Glutamatergic neuron (in vitro differentiated cells): ENCODE measurements at regions not wholly inside any gene's neighbourhood (a gene's known extent, or its start where the extent isn't known, plus 50 kb on each side); places are given as distances from the start of the nearest gene placed in this dataset.

Experiments
- DNase-seq: peaks from one replicate; pipeline ENCODE4 v3.0.0; 2022
- H3K27ac Mint-ChIP-seq: one replicate; pipeline ENCODE4 v1.8.0; 2020; ENCODE audit warnings: mild to moderate bottlenecking, mixed read lengths, inconsistent platforms; ENCODE audit not compliant: unreplicated experiment
- H3K27me3 Mint-ChIP-seq: one replicate; pipeline ENCODE4 v1.8.0; 2020; ENCODE audit warnings: mild to moderate bottlenecking, moderate library complexity, mixed read lengths, inconsistent platforms; ENCODE audit not compliant: unreplicated experiment
- H3K36me3 Mint-ChIP-seq: one replicate; pipeline ENCODE4 v1.8.0; 2020; ENCODE audit warnings: mild to moderate bottlenecking, mixed read lengths, inconsistent platforms; ENCODE audit not compliant: unreplicated experiment
- H3K4me1 Mint-ChIP-seq: one replicate; pipeline ENCODE4 v1.8.0; 2020; ENCODE audit warnings: mild to moderate bottlenecking, low read depth, mixed read lengths, inconsistent platforms; ENCODE audit not compliant: unreplicated experiment
- H3K4me3 Mint-ChIP-seq: one replicate; pipeline ENCODE4 v1.8.0; 2020; ENCODE audit warnings: mild to moderate bottlenecking, mixed read lengths, inconsistent platforms; ENCODE audit not compliant: unreplicated experiment
- H3K9me3 Mint-ChIP-seq: one replicate; pipeline ENCODE4 v1.8.0; 2020; ENCODE audit warnings: mild to moderate bottlenecking, moderate library complexity, mixed read lengths, inconsistent platforms; ENCODE audit not compliant: unreplicated experiment
- TF ChIP-seq, protein P1 (sequence below): fragments of 200-600 bp; sonication (generic); IDR thresholded peaks from one replicate; pipeline ENCODE4 v1.5.0; 2021; ENCODE audit not compliant: partially characterized antibody, unreplicated experiment

GRCh38 chr19:31911577-31911976 is 433.8 kb upstream of the ZNF507 start:
- Mint-ChIP-seq H3K9me3 (peaks cover 2% of the 10 kb centered on the region), H3K27me3 (no peaks in the 10 kb centered on the region), H3K4me1 (peaks cover 7% of the 10 kb centered on the region), H3K36me3 (no peaks in the 10 kb centered on the region), H3K27ac (no peak overlapping the region), H3K4me3 (no peak overlapping the region)
- TF ChIP-seq, protein P1, sequence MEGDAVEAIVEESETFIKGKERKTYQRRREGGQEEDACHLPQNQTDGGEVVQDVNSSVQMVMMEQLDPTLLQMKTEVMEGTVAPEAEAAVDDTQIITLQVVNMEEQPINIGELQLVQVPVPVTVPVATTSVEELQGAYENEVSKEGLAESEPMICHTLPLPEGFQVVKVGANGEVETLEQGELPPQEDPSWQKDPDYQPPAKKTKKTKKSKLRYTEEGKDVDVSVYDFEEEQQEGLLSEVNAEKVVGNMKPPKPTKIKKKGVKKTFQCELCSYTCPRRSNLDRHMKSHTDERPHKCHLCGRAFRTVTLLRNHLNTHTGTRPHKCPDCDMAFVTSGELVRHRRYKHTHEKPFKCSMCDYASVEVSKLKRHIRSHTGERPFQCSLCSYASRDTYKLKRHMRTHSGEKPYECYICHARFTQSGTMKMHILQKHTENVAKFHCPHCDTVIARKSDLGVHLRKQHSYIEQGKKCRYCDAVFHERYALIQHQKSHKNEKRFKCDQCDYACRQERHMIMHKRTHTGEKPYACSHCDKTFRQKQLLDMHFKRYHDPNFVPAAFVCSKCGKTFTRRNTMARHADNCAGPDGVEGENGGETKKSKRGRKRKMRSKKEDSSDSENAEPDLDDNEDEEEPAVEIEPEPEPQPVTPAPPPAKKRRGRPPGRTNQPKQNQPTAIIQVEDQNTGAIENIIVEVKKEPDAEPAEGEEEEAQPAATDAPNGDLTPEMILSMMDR, result no peak
- DNase-seq, result no peak

GRCh38 chr19:31913103-31913661 is 432.2 kb upstream of the ZNF507 start:
- Mint-ChIP-seq H3K4me3 (no peak overlapping the region), H3K36me3 (no peaks in the 10 kb centered on the region), H3K9me3 (peaks cover 2% of the 10 kb centered on the region), H3K4me1 (peaks cover 7% of the 10 kb centered on the region), H3K27ac (no peak overlapping the region), H3K27me3 (no peaks in the 10 kb centered on the region)
- TF ChIP-seq, protein P1, result no peak
- DNase-seq, result no peak

GRCh38 chr19:31930401-31930800 is 415.0 kb upstream of the ZNF507 start:
- Mint-ChIP-seq H3K4me3 (no peak overlapping the region), H3K4me1 (no peaks in the 10 kb centered on the region), H3K27me3 (no peaks in the 10 kb centered on the region), H3K9me3 (peaks cover 2% of the 10 kb centered on the region), H3K27ac (no peak overlapping the region), H3K36me3 (peaks cover 3% of the 10 kb centered on the region)
- TF ChIP-seq, protein P1, result no peak
- no peak for DNase-seq

DNA sequence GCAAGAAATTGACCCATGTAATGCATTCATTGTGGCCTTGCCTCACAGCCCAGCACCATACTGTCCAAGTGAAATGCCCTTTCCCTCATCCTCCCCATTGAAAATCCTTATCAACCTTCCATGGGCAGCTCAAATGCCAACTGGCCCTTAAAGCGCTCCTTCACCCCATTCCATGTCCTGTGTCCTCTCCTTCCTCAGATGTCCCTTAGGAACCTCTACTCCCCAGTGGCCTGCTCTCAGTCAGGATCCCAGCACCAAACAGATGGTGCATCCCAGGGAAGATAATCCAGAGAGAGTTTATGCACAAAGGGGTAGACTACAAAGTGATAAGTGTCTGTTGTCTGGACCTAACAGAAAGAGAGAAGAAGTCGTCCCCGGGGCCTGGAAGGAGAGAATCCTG is 407.4 kb upstream of the ZNF507 start:
- peaks cover 2% of the 10 kb centered on the region for H3K4me1 Mint-ChIP-seq
- no peak overlapping the region for H3K4me3 Mint-ChIP-seq
- H3K9me3 Mint-ChIP-seq, result peaks cover 2% of the 10 kb centered on the region
- no peaks in the 10 kb centered on the region for H3K36me3 Mint-ChIP-seq
- no peak overlapping the region for H3K27ac Mint-ChIP-seq
- TF ChIP-seq, protein P1, result no peak
- H3K27me3 Mint-ChIP-seq, result no peaks in the 10 kb centered on the region
- DNase-seq, result no peak

- Mint-ChIP-seq H3K27me3 (no peaks in the 10 kb centered on the region), H3K27ac (no peak overlapping the region), H3K4me1 (peaks cover 8% of the 10 kb centered on the region), H3K36me3 (no peaks in the 10 kb centered on the region), H3K9me3 (peaks cover 2% of the 10 kb centered on the region), H3K4me3 (no peak overlapping the region)
- no peak for DNase-seq
- TF ChIP-seq, protein P1, result no peak
Observed at GRCh38 chr19:31938675-31939074, 406.7 kb upstream of the ZNF507 start.
